Hematopoietic multipotent progenitor cell treated with erythropoietin and hydrocortisone succinate and interleukin-3 and kit ligand, for 6 days (in vitro differentiated cells): ENCODE measurements at regions not wholly inside any gene's neighbourhood (a gene's known extent, or its start where the extent isn't known, plus 50 kb on each side); places are given as distances from the start of the nearest gene placed in this dataset.
"Not testable (repeated sequence)": the region's sequence is repeated elsewhere in the genome, so short reads cannot be mapped to it uniquely, and the experiment has no call there.

ENCODE experiments used
- DNase-seq: peaks from one replicate; pipeline ENCODE4 v3.0.0-alpha.2; 2015

DNA sequence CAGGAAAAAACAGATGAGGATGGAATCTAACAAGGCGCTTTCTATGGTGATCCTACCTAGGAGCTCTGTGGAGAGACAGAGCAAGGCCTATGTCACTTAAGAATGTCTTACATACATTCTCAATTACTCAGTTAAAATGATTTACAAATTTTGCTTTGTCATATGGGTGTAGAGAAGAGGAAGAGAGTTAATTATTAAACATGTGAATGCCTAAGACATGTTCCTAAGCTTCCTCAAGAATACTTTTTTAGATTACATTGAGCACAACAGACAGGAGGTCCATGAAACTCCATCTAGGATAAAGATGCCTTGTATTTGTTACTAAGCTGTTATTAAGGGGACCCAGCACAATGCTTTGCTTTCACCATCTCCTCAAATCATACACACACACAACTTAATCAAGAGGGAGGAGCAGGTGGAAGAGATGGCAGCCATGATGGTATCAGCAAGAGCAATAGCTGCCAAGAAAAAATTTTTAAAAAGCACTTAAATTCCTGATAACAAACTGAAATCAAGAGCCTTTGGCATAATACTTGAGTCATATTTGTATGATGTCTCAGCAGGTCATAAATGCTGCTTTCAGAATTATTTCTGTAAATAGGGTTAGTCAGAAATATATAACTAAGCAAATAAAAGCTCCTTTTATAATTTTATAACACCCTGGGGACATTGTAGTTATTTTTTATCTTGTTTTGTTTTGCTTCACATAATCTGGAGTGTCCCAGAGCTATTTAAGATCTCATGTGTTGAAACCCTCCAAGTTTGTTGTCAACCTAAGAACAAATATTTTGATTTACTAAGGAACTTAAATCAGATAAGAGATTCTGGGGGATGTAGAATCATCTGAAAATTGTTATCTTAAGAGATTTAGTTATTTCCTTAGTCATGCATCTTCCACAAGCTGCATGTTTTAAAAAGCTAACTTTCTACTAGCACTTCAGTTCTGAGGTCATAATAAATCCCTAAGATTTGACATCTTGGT lies 70.0 kb upstream of the CD2AP start:
- no peak for DNase-seq

- DNase-seq, result peak; percentile 88
These were observed 63.7 kb upstream of the CD2AP start for GRCh38 chr6:47413752-47414422.

DNA sequence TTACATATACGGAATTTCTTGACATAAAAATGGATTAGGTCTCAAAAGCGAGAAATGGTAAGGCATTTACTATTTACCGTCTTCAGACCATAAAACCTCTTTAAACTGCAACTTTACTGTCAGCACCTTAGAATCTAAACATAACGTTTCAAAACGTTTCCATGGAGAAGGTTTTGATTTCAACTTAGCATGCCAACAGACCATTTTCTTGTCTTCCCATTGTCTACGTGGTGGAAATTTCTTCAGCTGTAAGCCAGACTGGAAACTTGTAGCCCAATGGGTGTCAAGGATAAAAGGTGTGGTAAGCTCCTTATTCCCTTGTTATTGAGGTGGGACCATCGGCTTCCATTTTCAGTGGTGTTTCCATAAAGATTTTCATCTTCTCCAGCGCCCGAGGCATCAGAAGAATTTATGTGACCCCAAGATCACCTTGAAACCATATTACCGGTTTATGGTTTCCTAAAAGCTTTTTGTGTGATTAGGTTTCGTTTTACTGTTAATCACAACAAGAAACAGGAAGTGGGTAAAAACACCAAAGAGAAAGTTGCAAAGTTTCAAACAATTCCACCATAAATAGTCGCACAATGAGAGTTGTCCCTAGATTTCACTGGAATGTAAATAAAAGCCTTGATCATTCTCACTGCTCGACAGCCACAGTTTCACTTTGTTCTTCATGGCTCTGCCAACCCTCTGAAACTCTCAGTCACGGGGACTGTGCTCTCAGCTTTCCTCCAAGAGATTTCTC lies 63.0 kb upstream of the CD2AP start:
- peak; percentile 51 for DNase-seq

GRCh38 chr6:47416396-47417345 lies 60.9 kb upstream of the CD2AP start:
- DNase-seq, result no peak

DNA sequence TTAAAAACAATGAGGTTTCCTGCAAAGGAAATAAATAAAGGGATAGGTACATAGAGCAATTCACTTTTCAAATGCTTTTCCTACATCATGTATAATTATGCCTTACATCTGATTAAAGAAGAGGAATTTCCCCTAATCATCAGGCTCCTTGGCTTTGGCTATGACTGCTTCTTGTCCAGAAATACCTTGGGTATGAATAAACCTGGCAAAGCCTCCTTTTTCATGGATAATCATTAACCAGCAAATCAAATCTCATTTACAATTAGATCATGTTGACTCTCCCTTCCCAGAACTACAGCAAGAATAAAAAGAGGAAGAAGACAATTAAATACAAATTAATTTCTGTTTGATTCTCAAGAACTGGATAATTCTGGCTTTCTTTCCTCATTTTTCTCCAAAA lies 58.0 kb upstream of the CD2AP start:
- no peak for DNase-seq

DNA sequence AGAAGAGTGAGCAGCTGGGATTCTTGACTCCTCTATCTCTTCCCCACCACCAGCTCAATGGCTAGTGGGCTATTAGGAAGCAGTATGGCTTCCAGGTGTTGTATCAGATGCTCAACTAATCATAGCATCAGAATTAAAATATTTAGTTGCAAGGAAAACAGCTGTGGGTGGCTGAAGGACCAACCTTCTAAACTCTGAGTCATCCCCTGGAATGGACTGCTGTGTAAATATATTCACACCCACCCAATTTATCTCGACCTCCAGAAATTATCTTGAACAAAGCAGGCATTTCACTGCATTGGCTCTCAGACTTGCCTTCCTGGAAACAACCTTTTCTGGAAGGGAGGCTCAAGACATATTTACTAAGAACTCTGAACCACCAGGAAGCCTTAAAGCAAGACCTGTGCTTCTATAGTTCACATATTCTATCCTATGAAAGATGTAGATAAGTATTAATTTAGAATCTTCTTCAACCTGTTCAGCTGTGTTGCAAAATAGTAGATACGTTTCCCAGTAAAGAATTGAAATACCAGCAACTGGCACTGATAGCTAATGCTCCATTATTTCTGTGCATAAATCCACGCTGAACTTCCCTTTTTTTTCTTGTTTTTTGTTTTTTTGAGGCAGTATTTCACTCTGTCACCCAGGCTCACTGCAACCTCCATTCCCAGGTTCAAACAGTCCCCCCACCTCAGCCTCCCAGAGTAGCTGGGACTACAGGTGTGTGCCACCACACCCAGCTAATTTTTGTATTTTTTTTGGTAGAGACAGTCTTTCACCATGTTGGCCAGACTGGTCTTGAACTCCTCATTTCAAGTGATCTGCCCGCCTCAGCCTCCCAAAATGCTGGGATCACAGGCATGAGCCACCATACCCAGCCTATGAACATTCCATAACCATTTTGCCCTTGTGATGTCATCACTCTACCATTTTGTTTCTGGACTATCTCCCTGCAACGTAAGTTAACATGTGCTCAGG lies 56.9 kb upstream of the CD2AP start:
- DNase-seq, result peak; percentile 97

- DNase-seq, result no peak
These were observed 54.5 kb upstream of the CD2AP start for GRCh38 chr6:47423079-47423478.

- DNase-seq, result no peak
These were observed 53.2 kb upstream of the CD2AP start for GRCh38 chr6:47424436-47424836.

- not testable (repeated sequence) for DNase-seq
These were observed 51.9 kb upstream of the CD2AP start for GRCh38 chr6:47425724-47426123.

GRCh38 chr6:47426524-47427302 lies 50.9 kb upstream of the CD2AP start:
- DNase-seq, result no peak

- DNase-seq, result no peak
These were observed 49.9 kb upstream of the CD2AP start for GRCh38 chr6:47427680-47428079.
